GM23338 (cell line): ENCODE measurements at regions not wholly inside any gene's neighbourhood (a gene's known extent, or its start where the extent isn't known, plus 50 kb on each side); places are given as distances from the start of the nearest gene placed in this dataset.

Experiments used
- ATAC-seq: fragments of 200-7000 bp; cut with Tn5 transposase; 3 replicates; pipeline ENCODE4 v1.9.1; 2020
- DNase-seq: peaks from one replicate; pipeline ENCODE4 v3.0.0-alpha.2; 2015; ENCODE audit warnings: low spot score
- H2AFZ ChIP-seq: fragments of 200-600 bp; sonication (generic); 2 replicates; pipeline ENCODE4 v1.8.0; 2016; ENCODE audit warnings: antibody characterized with exemption, mild to moderate bottlenecking, moderate library complexity
- H3F3A ChIP-seq: fragments of 200-600 bp; sonication (generic); replicated peaks from 2 replicates; pipeline ENCODE4 v1.8.0; 2017; ENCODE audit warnings: antibody characterized with exemption, mixed run types, low read depth
- H3K27ac ChIP-seq: fragments of 200-600 bp; sonication (generic); 2 replicates; pipeline ENCODE4 v1.6.1; 2016; ENCODE audit warnings: low read depth
- H3K27me3 ChIP-seq: fragments of 200-600 bp; sonication (generic); 2 replicates; pipeline ENCODE4 v1.8.0; 2016; ENCODE audit warnings: mild to moderate bottlenecking, mixed run types, moderate library complexity; ENCODE audit not compliant: insufficient read depth
- H3K36me3 ChIP-seq: fragments of 200-600 bp; sonication (generic); 2 replicates; pipeline ENCODE4 v1.8.0; 2016; ENCODE audit warnings: mild to moderate bottlenecking; ENCODE audit not compliant: insufficient read depth
- H3K4me1 ChIP-seq: fragments of 200-600 bp; sonication (generic); 2 replicates; pipeline ENCODE4 v1.8.0; 2016; ENCODE audit warnings: mild to moderate bottlenecking, moderate library complexity; ENCODE audit not compliant: insufficient read depth
- H3K4me2 ChIP-seq: fragments of 200-600 bp; sonication (generic); 2 replicates; pipeline ENCODE4 v1.7.1; 2017; ENCODE audit warnings: mixed run types
- H3K4me3 ChIP-seq: fragments of 200-600 bp; sonication (generic); 2 replicates; pipeline ENCODE4 v1.6.1; 2016; ENCODE audit warnings: mixed run types
- H3K79me2 ChIP-seq: fragments of 200-600 bp; sonication (generic); replicated peaks from 2 replicates; pipeline ENCODE4 v1.8.0; 2017; ENCODE audit warnings: mild to moderate bottlenecking; ENCODE audit not compliant: insufficient read depth
- H3K9me2 ChIP-seq: fragments of 200-600 bp; sonication (generic); 2 replicates; pipeline ENCODE4 v1.8.0; 2017; ENCODE audit not compliant: insufficient read depth
- H4K20me1 ChIP-seq: fragments of 200-600 bp; sonication (generic); replicated peaks from 2 replicates; pipeline ENCODE4 v1.8.0; 2017; ENCODE audit warnings: mild to moderate bottlenecking; ENCODE audit not compliant: insufficient read depth
- H3K27ac Mint-ChIP-seq: 2 replicates; pipeline ENCODE4 v1.8.0; 2020; ENCODE audit warnings: inconsistent platforms, mild to moderate bottlenecking, moderate library complexity, mixed read lengths
- H3K27me3 Mint-ChIP-seq: 3 replicates; pipeline ENCODE4 v1.8.0; 2022; ENCODE audit warnings: low read depth, mild to moderate bottlenecking, moderate library complexity, mixed read lengths, inconsistent platforms; ENCODE audit not compliant: insufficient read depth, poor library complexity
- H3K36me3 Mint-ChIP-seq: 3 replicates; pipeline ENCODE4 v1.8.0; 2021; ENCODE audit warnings: low read depth, mild to moderate bottlenecking, inconsistent platforms, moderate library complexity, mixed read lengths
- H3K4me1 Mint-ChIP-seq: 3 replicates; pipeline ENCODE4 v1.8.0; 2020; ENCODE audit warnings: mild to moderate bottlenecking, inconsistent platforms, mixed read lengths
- H3K4me3 Mint-ChIP-seq: 3 replicates; pipeline ENCODE4 v1.8.0; 2021; ENCODE audit warnings: moderate library complexity, mild to moderate bottlenecking, inconsistent platforms, mixed read lengths
- H3K9me3 Mint-ChIP-seq: 3 replicates; pipeline ENCODE4 v1.8.0; 2020; ENCODE audit warnings: moderate library complexity, mild to moderate bottlenecking, inconsistent platforms, mixed read lengths
- CREB1 ChIP-seq: fragments of 250-450 bp; sonication (Bioruptor Pico); IDR thresholded peaks from 2 replicates; pipeline ENCODE4 v1.5.0; 2020; ENCODE audit warnings: low read depth, mild to moderate bottlenecking, moderate library complexity
- CTCF ChIP-seq, 2 experiments: fragments of 200-600 bp in 1 of 2; sonication (generic) in 1 of 2; conservative IDR thresholded peaks; 2 replicates each; pipeline versions ENCODE4 v1.5.1 to v1.6.1; 2016 to 2017; ENCODE audit warnings: antibody characterized with exemption in 2 of 2, low read depth in 2 of 2, mild to moderate bottlenecking in 2 of 2, moderate library complexity in 1 of 2
- ETS1 ChIP-seq: IDR thresholded peaks from 2 replicates; pipeline ENCODE4 v1.6.1; 2016; ENCODE audit warnings: antibody characterized with exemption
- EZH2 ChIP-seq: fragments of 200-600 bp; sonication (generic); IDR thresholded peaks from one replicate; pipeline ENCODE4 v1.8.0; 2017; ENCODE audit warnings: antibody characterized with exemption, mild to moderate bottlenecking, low read depth; ENCODE audit not compliant: unreplicated experiment
- EZH2phosphoT487 ChIP-seq: fragments of 200-600 bp; sonication (generic); IDR thresholded peaks from one replicate; pipeline ENCODE4 v1.8.1; 2018; ENCODE audit warnings: antibody characterized with exemption; ENCODE audit not compliant: unreplicated experiment
- JUNB ChIP-seq: IDR thresholded peaks from one replicate; pipeline ENCODE4 v1.6.1; 2016; ENCODE audit warnings: antibody characterized with exemption; ENCODE audit not compliant: unreplicated experiment
- NANOG ChIP-seq: IDR thresholded peaks from 2 replicates; pipeline ENCODE4 v1.6.1; 2016; ENCODE audit warnings: antibody characterized with exemption, borderline replicate concordance
- POLR2AphosphoS5 ChIP-seq: IDR thresholded peaks from 2 replicates; pipeline ENCODE4 v1.6.1; 2016; ENCODE audit warnings: antibody characterized with exemption, low read depth
- STAT1 ChIP-seq: IDR thresholded peaks from one replicate; pipeline ENCODE4 v1.6.1; 2016; ENCODE audit warnings: antibody characterized with exemption; ENCODE audit not compliant: unreplicated experiment
- ZNF114 ChIP-seq: fragments of 250-450 bp; sonication (Bioruptor Pico); IDR thresholded peaks from 2 replicates; pipeline ENCODE4 v1.5.0; 2020; ENCODE audit warnings: mild to moderate bottlenecking, moderate library complexity
- ZNF331 ChIP-seq: fragments of 250-450 bp; sonication (Bioruptor Pico); IDR thresholded peaks from 2 replicates; pipeline ENCODE4 v1.5.0; 2020; ENCODE audit warnings: low read depth, mild to moderate bottlenecking, moderate library complexity
- ZNF462 ChIP-seq: fragments of 250-450 bp; sonication (Bioruptor Pico); IDR thresholded peaks from 2 replicates; pipeline ENCODE4 v1.5.0; 2020; ENCODE audit warnings: mild to moderate bottlenecking, moderate library complexity

DNA sequence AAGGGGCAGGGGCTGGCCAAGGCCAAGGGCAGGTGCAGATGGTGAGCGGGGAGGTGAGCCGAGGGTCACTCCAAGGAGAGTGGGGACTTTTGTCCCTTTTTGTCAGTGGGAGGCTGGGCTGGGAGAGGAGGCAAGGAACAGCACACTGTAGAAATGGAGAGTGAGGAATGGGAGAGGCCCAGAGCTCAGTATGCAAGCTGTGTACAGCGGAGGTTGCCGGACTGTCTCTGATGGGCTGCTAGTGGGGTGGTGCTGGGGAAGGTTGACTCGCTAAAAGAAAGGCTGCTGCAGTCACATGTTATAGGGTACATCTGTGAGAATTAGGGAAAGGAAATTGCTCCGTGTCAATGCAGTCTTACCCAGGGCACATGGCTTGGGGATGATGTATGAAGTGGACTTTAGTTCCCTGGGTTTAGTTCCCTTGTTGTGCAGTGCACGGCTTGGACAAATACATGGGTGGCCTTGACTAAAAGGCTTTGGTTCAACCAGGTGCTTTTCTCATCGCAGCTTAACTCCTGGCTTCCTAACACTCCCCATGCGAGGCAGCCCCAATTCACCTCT is 57.1 kb upstream of the STX18 start:
- Histone ChIP-seq H2AFZ (no peak overlapping the region), H3K27me3 (no peaks in the 10 kb centered on the region), H3K79me2 (no peaks in the 10 kb centered on the region), H3K4me1 (no peaks in the 10 kb centered on the region), H3K4me2 (no peak overlapping the region), H3K9me2 (no peaks in the 10 kb centered on the region), H3K36me3 (0 out of 2 replicates have a peak, but pooled peaks cover 6% of the 10 kb centered on the region), H3F3A (no peaks in the 10 kb centered on the region), H3K4me3 (no peak overlapping the region), H3K27ac (no peak overlapping the region), H4K20me1 (peaks cover 3% of the 10 kb centered on the region; the same call in 1 of the 2 replicates)
- H3K27me3 Mint-ChIP-seq: peaks cover 6% of the 10 kb centered on the region
- no peak for DNase-seq
- no peak overlapping the region for H3K4me3 Mint-ChIP-seq
- H3K4me1 Mint-ChIP-seq: peaks cover 2% of the 10 kb centered on the region; the same call in 2 of the 3 replicates
- ATAC-seq: no peak
- peaks cover 32% of the 10 kb centered on the region for H3K36me3 Mint-ChIP-seq
- TF ChIP-seq EZH2: no peak
- H3K27ac Mint-ChIP-seq: no peak overlapping the region
- peaks cover 27% of the 10 kb centered on the region for H3K9me3 Mint-ChIP-seq

- Mint-ChIP-seq H3K27me3 (peaks cover 3% of the 10 kb centered on the region), H3K36me3 (peaks cover 48% of the 10 kb centered on the region), H3K4me3 (no peak overlapping the region), H3K9me3 (peaks cover 36% of the 10 kb centered on the region), H3K4me1 (peaks cover 8% of the 10 kb centered on the region; the same call in 2 of the 3 replicates), H3K27ac (no peak overlapping the region)
- Histone ChIP-seq H3K4me3 (no peak overlapping the region), H3K4me2 (no peak overlapping the region), H3K9me2 (no peaks in the 10 kb centered on the region), H3K27me3 (no peaks in the 10 kb centered on the region), H4K20me1 (no peaks in the 10 kb centered on the region), H3K79me2 (no peaks in the 10 kb centered on the region), H3K36me3 (0 out of 2 replicates have a peak, but pooled peaks cover 6% of the 10 kb centered on the region), H2AFZ (no peak overlapping the region), H3K27ac (no peak overlapping the region), H3K4me1 (peaks cover 9% of the 10 kb centered on the region), H3F3A (no peaks in the 10 kb centered on the region)
- no peak for ATAC-seq
- DNase-seq: no peak
- TF ChIP-seq STAT1 (no peak), ETS1 (no peak), JUNB (no peak), ZNF331 (no peak), ZNF462 (CRISPR knock-in tag) (no peak), NANOG (no peak), CTCF (conservative IDR thresholded peaks at IDR 0.05; ENCODE audit: low read depth in 2 of 2) (no peak), POLR2AphosphoS5 (no peak), CREB1 (CRISPR knock-in tag) (no peak), ZNF114 (CRISPR knock-in tag) (no peak), EZH2 (no peak), EZH2phosphoT487 (no peak)
These were observed 54.9 kb upstream of the STX18 start for GRCh38 chr4:4596720-4597119.
